ENCODE measurements at regions not wholly inside any gene's neighbourhood (a gene's known extent, or its start where the extent isn't known, plus 50 kb on each side); places are given as distances from the start of the nearest gene placed in this dataset.

DNA sequence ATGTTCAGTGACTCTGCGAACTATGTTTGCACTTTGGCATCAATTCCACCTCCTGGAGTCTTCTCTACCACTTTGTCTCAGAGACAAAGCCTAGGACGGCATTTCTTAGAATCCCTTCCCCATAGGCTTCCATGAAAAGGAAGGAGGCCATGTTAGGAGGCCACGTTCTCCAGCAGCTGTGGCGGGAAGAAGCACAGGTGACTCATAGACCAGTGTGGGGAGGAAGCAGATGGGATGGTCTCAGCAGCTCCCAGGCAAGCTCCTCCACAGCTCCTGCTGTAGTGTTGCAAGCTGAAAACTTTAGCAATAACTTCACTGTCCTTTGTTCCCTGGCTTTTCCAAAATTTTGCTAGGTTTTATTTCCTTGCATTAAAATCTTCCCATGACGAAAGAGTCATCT, 781.3 kb upstream of the ID2 start:
- no peak for TF ChIP-seq CTCF (IDR thresholded peaks at IDR 0.05; ENCODE audit: low read length)
- no peak for TF ChIP-seq EZH2phosphoT487 (IDR thresholded peaks at IDR 0.05; ENCODE audit: low read length)
- no peak for TF ChIP-seq EZH2 (optimal IDR thresholded peaks at IDR 0.05; ENCODE audit: low read depth, low read length)
